Ascending aorta (tissue), 2 donors: ENCODE measurements at regions not wholly inside any gene's neighbourhood (a gene's known extent, or its start where the extent isn't known, plus 50 kb on each side); places are given as distances from the start of the nearest gene placed in this dataset.

Experiments
- DNase-seq, 2 donors: peaks; one replicate each; pipeline ENCODE4 v3.0.0-alpha.2; 2019; ENCODE audit warnings: low spot score in 2 of 2
- H3K27ac ChIP-seq, 2 donors: fragments of 200-600 bp; sonication (generic); one replicate each; pipeline ENCODE4 v1.5.1; 2016 to 2017; ENCODE audit warnings: mild to moderate bottlenecking in 1 of 2
- H3K27me3 ChIP-seq: fragments of 200-600 bp; sonication (generic); one replicate; pipeline ENCODE4 v1.5.1; 2017
- H3K36me3 ChIP-seq, 2 donors: fragments of 200-600 bp; sonication (generic); one replicate each; pipeline ENCODE4 v1.5.1; 2016
- H3K4me1 ChIP-seq, 2 donors: fragments of 200-600 bp; sonication (generic); one replicate each; pipeline ENCODE4 v1.5.1; 2016 to 2017; ENCODE audit warnings: mild to moderate bottlenecking in 1 of 2
- H3K4me3 ChIP-seq, 2 donors: fragments of 200-600 bp; sonication (generic); one replicate each; pipeline ENCODE4 v1.5.1; 2016 to 2017; ENCODE audit warnings: mild to moderate bottlenecking in 1 of 2
- H3K9me3 ChIP-seq, 2 donors: fragments of 200-600 bp; sonication (generic); one replicate each; pipeline ENCODE4 v1.5.1; 2016
- CTCF ChIP-seq, 3 experiments: fragments of 200-600 bp in 2 of 3; fragments of 450-650 bp in 1 of 3; sonication (generic) in 2 of 3; IDR thresholded peaks; one replicate each; pipeline ENCODE4 v1.5.1; 2016 to 2019; ENCODE audit warnings: antibody characterized with exemption in 3 of 3, mild to moderate bottlenecking in 1 of 3, moderate library complexity in 1 of 3
- intact Hi-C: fragments of 100-400 bp; cut with DNase I; formaldehyde crosslinking; loops from one replicate; pipeline ENCODE4 v1.15.1; 2023

DNA sequence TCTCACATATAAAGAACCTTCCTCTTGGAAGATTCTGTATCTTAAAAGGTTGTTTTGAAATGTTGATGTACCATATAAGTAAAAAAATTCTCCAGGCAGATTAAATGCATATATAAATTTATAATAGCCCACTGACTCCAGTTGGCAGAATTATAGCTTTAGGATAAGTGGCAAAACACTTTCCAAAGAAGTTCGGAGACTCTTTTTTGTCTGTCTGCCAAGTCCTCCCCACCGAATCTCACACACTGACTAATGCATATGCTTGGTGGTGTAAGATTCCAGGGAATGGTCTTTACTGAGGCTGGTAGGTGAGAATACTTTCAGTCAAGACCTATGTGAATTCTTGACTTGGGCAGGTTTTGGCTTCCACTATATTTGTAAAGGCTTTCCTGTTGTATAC is 724.3 kb upstream of the CXADR start:
- intact Hi-C loops: no loop called here
- H3K27me3 ChIP-seq: no peaks in the 10 kb centered on the region
- no peak overlapping the region for H3K27ac ChIP-seq
- H3K4me1 ChIP-seq: no peaks in the 10 kb centered on the region
- H3K9me3 ChIP-seq: peaks cover 0 to 6% of the 10 kb centered on the region in 2 donors
- no peak for TF ChIP-seq CTCF (IDR thresholded peaks at IDR 0.05)
- H3K4me3 ChIP-seq: no peak overlapping the region
- no peak for DNase-seq
- H3K36me3 ChIP-seq: no peaks in the 10 kb centered on the region

DNA sequence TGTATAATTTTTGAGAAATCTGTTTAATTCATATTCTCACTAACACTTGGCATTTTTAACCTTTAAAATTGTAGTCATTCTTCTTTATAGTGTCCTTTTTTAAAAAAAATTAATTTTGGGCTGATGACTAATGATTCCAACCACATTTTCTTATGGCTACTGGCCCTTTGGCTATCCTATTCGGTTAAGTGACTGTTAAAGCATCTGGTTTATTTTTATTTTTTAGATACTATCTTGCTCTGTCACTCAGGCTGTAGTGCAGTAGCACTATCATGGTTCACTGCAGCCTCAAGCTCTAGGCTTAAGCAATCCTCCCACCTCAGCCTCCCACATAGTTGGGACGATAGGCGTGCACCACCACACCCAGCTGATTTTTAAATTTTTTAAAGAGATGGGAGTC is 723.2 kb upstream of the CXADR start:
- Histone ChIP-seq H3K4me3 (no peak overlapping the region), H3K9me3 (peaks cover 0 to 2% of the 10 kb centered on the region in 2 donors), H3K27ac (no peak overlapping the region), H3K36me3 (no peaks in the 10 kb centered on the region), H3K27me3 (no peaks in the 10 kb centered on the region), H3K4me1 (no peaks in the 10 kb centered on the region)
- no peak for TF ChIP-seq CTCF (IDR thresholded peaks at IDR 0.05)
- intact Hi-C loops: no loop called here
- DNase-seq: no peak

DNA sequence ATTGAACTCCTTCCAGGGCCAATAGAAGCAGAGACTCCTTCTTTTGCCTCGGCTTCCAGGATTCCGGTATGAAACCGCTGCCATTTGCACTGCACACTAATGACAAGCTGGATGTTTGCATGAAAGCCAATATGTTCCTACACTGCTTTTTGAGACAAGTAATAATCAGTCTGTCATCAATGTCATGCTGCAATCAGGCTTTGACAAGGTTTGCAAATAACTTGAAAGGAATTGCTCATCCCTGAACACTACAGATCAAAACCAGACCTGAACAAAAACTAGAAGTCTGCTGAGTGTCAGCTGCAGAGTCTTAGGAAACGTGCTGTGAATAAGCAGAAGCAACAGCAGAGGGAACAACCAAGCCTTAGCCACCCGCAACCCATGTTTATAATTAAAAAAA is 720.7 kb upstream of the CXADR start:
- no peaks in the 10 kb centered on the region for H3K36me3 ChIP-seq
- no peak for TF ChIP-seq CTCF (IDR thresholded peaks at IDR 0.05)
- DNase-seq: no peak
- H3K4me3 ChIP-seq: no peak overlapping the region
- no peaks in the 10 kb centered on the region for H3K9me3 ChIP-seq
- intact Hi-C loops: no loop called here
- no peak overlapping the region for H3K27ac ChIP-seq
- no peaks in the 10 kb centered on the region for H3K27me3 ChIP-seq
- H3K4me1 ChIP-seq: no peaks in the 10 kb centered on the region

GRCh38 chr21:16794950-16795349 is 717.9 kb upstream of the CXADR start:
- Histone ChIP-seq H3K4me1 (no peaks in the 10 kb centered on the region), H3K27ac (no peak overlapping the region), H3K27me3 (no peaks in the 10 kb centered on the region), H3K9me3 (no peaks in the 10 kb centered on the region), H3K4me3 (no peak overlapping the region), H3K36me3 (no peaks in the 10 kb centered on the region)
- DNase-seq: no peak
- intact Hi-C loops: no loop called here
- no peak for TF ChIP-seq CTCF (IDR thresholded peaks at IDR 0.05)

- no peak for TF ChIP-seq CTCF (IDR thresholded peaks at IDR 0.05)
- H3K27me3 ChIP-seq: no peaks in the 10 kb centered on the region
- intact Hi-C loops: no loop called here
- no peaks in the 10 kb centered on the region for H3K9me3 ChIP-seq
- no peak overlapping the region for H3K27ac ChIP-seq
- no peak overlapping the region for H3K4me3 ChIP-seq
- no peaks in the 10 kb centered on the region for H3K4me1 ChIP-seq
- H3K36me3 ChIP-seq: no peaks in the 10 kb centered on the region
- DNase-seq: no peak
Observed at GRCh38 chr21:16796776-16797175, 716.1 kb upstream of the CXADR start.

- Histone ChIP-seq H3K36me3 (no peaks in the 10 kb centered on the region), H3K9me3 (no peaks in the 10 kb centered on the region), H3K4me3 (no peak overlapping the region), H3K27me3 (no peaks in the 10 kb centered on the region), H3K4me1 (no peaks in the 10 kb centered on the region), H3K27ac (no peak overlapping the region)
- intact Hi-C loops: no loop called here
- no peak for TF ChIP-seq CTCF (IDR thresholded peaks at IDR 0.05)
- DNase-seq: no peak
Observed at GRCh38 chr21:16797540-16797939, 715.3 kb upstream of the CXADR start.
